HG02571 (cell line): ENCODE measurements at regions not wholly inside any gene's neighbourhood (a gene's known extent, or its start where the extent isn't known, plus 50 kb on each side); places are given as distances from the start of the nearest gene placed in this dataset.
A peak's percentile ranks its signal among the peaks of the same experiment; 100 is the strongest.
"Not testable (repeated sequence)": the region's sequence is repeated elsewhere in the genome, so short reads cannot be mapped to it uniquely, and the experiment has no call there.

Source experiments
- ATAC-seq: cut with Tn5 transposase; IDR thresholded peaks from one replicate; pipeline ENCODE4 v1.9.1; 2021; ENCODE audit warnings: mild to moderate bottlenecking, moderate library complexity; ENCODE audit not compliant: unreplicated experiment

DNA sequence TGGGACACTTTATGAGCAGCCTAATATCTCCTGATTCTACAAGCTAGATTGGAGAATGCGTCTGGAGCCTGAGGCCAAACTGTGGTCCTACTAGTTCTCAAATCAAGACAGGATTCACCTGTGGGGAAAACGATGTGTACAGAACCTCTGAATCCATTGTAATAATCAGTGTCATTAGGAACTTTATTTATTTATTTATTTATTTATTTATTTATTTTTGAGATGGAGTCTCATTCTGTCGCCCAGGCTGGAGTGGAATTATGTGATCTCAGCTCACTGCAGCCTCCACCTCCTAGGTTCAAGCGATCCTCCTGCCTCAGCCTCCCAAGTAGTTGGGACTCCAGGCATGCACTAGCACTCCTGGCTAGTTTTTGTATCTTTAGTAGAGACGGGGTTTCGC, 52.6 kb upstream of the KIF26B start:
- ATAC-seq = not testable (repeated sequence)

GRCh38 chr1:245099401-245099800, 55.4 kb upstream of the KIF26B start:
- no peak for ATAC-seq

- no peak for ATAC-seq
Observed at GRCh38 chr1:245098924-245099323, 55.9 kb upstream of the KIF26B start.

- ATAC-seq = no peak
Observed at GRCh38 chr1:245096311-245097066, 58.3 kb upstream of the KIF26B start.

DNA sequence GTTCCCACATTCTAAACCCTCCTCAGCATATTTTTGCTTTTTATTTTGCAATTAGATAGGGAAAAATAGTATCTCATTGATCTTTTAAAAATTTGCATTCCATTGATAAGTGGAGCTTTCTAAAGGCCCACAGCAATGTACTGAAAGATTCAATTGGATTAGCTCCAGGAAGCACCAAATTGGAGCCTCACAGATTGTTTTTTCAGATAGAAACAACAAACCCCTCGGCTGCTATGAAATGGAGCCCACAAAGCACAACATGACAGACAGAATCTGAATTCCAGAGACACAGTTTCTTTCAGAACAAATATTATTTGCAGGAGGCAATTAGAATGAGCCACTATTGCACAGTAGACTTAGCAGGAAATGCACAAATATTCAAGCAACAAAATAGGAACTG, 58.9 kb upstream of the KIF26B start:
- no peak for ATAC-seq

- ATAC-seq = no peak
Observed at GRCh38 chr1:245094954-245095353, 59.8 kb upstream of the KIF26B start.

- ATAC-seq = no peak
Observed at GRCh38 chr1:245094092-245094491, 60.7 kb upstream of the KIF26B start.

DNA sequence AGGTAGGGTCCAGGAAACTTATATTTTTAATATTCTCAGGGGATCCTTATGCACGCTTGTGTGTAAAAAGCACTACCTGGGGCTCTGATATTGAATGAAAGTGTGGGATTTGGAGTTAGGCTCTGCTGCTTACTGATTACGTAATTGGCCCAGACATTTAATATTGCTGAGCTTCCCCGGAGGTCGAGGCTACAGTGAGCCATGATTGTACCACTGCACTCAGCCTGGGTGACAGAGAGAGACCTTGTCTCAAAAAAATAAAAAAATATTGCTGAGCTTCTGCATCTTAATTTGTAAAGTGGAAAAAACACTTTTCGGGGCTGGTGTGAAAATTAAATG, 62.2 kb upstream of the KIF26B start:
- ATAC-seq = no peak

DNA sequence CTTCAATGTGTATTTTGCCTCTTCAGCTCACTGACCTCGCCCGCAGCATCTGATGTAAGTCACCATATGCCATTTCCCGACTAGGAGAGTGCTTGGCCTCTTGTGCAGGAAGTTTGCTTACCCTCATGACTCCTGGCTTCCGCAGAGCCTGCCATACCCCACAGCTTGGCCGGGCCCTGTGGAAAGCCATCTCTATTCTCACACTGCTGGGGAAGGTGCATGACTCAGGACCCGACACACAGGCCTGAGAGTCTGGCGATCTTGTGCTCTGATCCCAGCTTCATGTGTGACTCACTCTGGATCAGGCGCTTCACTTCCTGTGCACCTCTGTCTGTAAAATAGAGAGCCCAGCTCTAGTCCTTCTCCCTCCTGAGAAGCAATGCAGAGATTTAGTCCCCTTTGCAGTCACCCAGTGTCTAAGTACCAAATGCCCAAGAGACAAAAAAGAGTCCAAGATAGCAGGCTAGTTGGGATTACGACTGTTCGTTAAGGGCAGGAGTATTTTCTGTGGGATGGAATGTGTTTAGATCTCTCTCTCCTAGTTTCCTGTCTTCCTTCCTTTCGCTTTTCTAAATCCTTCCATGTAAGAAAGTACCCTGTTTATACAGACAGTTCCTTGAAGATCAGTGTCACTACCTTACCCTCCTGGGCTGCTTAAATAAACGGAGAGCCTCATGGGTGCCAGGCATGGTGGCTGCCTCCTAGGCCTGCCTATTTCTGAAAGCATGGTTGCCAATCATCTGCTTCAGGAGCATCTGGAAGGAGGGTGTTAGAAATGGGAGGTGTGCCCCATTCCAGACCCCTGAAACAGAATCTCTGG, 62.8 kb upstream of the KIF26B start:
- no peak for ATAC-seq

- ATAC-seq = no peak
Observed at GRCh38 chr1:245091171-245091621, 63.6 kb upstream of the KIF26B start.

GRCh38 chr1:245090491-245091090, 64.2 kb upstream of the KIF26B start:
- ATAC-seq = no peak

DNA sequence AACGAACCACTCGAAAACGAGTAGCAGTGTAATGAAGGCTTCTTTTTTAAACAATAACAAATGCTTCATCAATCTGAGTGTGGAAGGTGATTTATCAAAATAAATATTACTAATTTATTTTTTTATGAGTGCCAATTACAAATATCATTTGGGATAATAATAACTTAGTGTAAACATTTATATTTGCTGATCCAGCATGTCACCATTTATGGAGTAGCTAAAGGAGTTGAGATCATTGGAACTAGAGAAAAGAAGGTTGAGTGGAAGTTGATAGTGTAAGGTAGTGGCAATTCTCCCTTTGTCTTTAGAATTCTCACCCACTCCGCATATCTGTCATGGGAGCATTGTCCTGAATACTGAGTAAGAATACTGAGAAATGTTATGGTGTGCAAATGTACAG, 67.1 kb upstream of the KIF26B start:
- ATAC-seq = no peak

GRCh38 chr1:245086389-245086969, 68.3 kb upstream of the KIF26B start:
- ATAC-seq = no peak

DNA sequence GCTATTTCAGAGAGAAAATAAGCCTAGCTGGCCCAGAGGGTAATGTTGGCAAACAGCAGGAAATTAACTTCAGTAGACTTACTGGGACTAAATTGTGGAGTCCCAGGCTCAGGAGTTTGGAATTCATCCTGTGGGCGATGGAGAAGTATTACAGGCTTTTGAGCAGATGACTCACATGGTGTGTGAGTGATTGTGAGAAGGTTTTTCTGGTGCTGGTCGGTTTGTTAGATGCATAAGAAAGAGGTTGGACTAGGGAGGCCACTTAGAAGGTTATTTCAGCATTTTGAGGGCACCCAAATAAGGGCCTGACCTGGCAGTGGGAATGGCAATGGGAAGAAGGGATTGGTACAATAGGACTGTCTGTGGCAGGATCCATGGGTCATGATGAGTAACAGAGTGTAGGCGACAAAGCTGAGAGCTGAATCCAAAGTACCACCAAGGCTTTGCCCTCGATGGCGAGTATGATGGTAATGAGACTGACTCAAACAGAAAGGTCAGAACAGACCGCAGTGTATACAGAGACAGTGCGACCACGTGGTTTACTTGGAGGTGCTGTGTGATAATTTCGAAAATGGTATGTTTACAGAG, 69.2 kb upstream of the KIF26B start:
- peak; percentile 85 for ATAC-seq

GRCh38 chr1:245084551-245084950, 70.2 kb upstream of the KIF26B start:
- ATAC-seq = no peak

GRCh38 chr1:245079021-245079609, 75.7 kb upstream of the KIF26B start:
- no peak for ATAC-seq

DNA sequence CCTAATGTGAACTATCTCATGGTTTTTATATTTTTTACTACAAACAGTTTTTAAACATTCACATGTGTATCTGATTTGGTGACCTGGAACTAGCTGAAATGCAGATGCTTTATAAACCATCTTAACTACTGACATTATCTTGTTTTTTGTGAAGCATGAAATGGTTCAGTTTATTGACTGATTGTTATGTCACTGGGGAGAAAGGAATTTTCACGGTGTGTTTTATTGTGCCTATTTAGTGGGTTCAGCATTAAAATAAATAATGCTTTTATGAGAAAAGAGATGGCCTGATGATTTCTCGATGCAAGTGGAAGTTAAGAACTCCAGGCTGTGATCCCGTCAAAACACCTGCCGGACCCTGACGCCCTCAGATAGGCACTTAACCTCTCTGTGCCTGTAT, 79.9 kb upstream of the KIF26B start:
- no peak for ATAC-seq

DNA sequence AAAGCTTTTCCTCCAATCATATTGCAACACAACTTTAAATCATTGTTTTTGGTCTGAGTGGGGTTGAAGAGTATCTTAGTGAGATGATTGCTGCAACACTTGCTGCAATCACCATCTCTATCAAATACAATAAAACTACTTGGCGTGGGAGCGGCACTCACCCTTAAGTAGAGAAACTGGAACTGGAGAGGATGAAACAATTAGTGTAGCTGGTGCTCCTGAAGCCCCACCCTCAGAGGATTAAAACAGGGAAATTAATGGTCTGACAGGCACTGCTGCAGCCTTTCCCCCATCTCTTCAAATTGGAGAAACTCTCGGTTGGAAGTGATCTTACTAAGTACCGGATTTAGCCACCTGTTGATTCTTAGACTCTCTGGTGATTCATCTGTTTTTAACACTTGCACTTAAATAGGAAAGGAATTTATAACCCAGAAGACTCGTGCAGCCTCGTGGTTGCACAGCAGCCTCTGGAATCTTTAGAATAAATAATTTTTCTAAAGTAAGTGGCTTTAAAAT, 80.5 kb upstream of the KIF26B start:
- no peak for ATAC-seq

DNA sequence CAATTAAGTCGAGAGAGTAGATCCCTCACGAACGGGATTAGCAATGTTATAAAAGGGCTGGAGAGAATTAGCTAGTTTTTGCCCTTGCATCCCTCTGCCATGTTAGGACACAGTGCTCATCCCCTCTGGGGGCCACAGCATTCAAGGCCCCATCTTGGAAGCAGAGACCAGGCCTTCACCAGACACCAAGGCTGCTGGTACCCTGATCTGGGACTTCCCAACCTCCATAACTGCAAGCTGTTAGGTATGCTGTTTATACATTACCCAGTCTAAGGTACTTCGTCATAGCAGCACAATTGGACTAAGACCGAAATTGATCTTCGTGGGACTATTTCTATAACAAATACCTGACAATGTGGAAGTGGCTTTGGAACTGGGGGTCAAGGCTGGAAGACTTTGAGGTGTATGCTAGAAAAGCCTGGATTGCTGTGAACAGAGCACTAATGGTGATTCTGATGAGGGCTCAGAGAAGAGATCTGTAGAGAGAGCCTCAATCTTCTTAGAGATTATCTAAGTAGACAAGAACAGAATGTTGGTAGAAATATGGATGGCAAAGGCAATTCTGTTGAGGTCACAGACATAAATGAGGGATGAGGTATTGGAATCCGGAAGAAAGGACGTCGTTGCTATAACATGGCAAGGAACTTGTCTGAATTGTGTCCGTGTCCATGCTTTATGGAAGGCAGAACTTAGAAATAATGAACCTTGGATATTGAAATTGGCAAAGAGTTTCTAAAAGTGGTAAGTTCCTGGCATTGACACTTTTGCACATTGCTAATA, 83.8 kb upstream of the KIF26B start:
- no peak for ATAC-seq

GRCh38 chr1:245067257-245067656, 87.5 kb upstream of the KIF26B start:
- ATAC-seq = no peak
